ENCODE measurements at regions not wholly inside any gene's neighbourhood (a gene's known extent, or its start where the extent isn't known, plus 50 kb on each side); places are given as distances from the start of the nearest gene placed in this dataset.

DNA sequence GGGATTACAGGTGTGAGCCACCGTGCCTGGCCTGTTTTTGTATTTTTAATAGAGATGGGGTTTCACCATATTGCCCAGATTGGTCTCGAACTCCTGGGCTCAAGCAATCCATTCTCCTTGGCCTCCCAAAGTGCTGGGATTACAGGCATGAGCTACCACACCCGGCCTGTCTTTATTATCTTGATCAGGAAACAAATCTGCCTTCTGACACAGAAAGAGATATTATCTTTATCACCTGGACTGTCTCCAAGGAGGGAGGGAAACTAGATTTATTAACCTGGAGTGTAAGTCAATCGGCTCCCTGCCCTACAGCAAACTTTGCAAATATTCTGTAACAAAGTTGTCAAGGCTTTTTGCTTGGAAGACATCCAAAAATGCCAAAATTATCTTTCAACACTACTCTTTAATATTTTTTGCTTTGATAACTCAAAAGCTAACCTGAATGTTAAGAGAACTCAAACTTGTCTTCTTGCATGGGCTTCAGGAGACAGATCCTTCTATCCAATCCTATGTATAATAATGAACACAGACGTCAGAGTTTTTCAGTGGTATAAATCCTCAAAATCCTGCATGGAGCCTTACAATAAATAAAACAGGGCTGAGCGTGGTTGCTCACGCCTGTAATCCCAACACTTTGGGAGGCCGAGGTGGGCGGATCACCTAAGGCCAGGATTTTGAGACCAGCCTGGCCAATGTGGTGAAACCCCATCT, 85.0 kb upstream of the LOC128125822 start:
- TF ChIP-seq, protein P1, sequence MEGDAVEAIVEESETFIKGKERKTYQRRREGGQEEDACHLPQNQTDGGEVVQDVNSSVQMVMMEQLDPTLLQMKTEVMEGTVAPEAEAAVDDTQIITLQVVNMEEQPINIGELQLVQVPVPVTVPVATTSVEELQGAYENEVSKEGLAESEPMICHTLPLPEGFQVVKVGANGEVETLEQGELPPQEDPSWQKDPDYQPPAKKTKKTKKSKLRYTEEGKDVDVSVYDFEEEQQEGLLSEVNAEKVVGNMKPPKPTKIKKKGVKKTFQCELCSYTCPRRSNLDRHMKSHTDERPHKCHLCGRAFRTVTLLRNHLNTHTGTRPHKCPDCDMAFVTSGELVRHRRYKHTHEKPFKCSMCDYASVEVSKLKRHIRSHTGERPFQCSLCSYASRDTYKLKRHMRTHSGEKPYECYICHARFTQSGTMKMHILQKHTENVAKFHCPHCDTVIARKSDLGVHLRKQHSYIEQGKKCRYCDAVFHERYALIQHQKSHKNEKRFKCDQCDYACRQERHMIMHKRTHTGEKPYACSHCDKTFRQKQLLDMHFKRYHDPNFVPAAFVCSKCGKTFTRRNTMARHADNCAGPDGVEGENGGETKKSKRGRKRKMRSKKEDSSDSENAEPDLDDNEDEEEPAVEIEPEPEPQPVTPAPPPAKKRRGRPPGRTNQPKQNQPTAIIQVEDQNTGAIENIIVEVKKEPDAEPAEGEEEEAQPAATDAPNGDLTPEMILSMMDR (IDR thresholded peaks at IDR 0.05): no peak
- TF ChIP-seq POLR2A (IDR thresholded peaks at IDR 0.05): no peak
- no peaks in the 10 kb centered on the region for H3K4me1 ChIP-seq
- WGBS, 2 donors: 57 to 75% methylated on average over 8 to 9 of the region's 9 CpGs
- no peak overlapping the region for H3K4me3 ChIP-seq
- H3K36me3 ChIP-seq: no peaks in the 10 kb centered on the region
- intact Hi-C loops (cut with DNase I): no loop called here
- no peak for DNase-seq
- H3K27me3 ChIP-seq: no peaks in the 10 kb centered on the region
- H3K9me3 ChIP-seq: no peaks in the 10 kb centered on the region
- H3K27ac ChIP-seq: no peak overlapping the region

DNA sequence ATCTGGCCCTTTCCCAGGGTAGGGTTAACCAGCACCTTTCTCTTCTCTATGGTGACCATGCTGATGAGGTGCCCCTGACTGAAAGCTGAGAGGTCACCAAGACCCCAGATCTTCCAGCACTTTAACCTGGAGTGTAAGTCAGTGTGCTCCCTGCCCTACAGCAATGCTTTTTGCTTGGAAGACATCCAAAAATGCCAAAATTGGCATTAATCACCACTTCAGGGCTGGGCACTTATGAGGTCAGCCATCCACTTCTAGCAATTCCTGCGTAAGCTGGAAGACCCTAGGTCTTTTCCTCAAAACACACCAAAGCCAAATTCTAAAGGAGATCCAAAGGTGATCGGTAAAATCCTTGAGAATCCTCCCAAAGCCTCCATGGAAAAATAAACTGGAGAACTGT, 81.2 kb upstream of the LOC128125822 start:
- no peak for DNase-seq
- no peaks in the 10 kb centered on the region for H3K27me3 ChIP-seq
- H3K27ac ChIP-seq: no peak overlapping the region
- 73 to 83% methylated on average over 2 of the region's 2 CpGs for WGBS, 2 donors
- no peaks in the 10 kb centered on the region for H3K4me1 ChIP-seq
- H3K9me3 ChIP-seq: no peaks in the 10 kb centered on the region
- H3K4me3 ChIP-seq: no peak overlapping the region
- TF ChIP-seq POLR2A (IDR thresholded peaks at IDR 0.05): no peak
- TF ChIP-seq, protein P1 (IDR thresholded peaks at IDR 0.05): no peak
- H3K36me3 ChIP-seq: no peaks in the 10 kb centered on the region
- intact Hi-C loops (cut with DNase I): no loop called here

DNA sequence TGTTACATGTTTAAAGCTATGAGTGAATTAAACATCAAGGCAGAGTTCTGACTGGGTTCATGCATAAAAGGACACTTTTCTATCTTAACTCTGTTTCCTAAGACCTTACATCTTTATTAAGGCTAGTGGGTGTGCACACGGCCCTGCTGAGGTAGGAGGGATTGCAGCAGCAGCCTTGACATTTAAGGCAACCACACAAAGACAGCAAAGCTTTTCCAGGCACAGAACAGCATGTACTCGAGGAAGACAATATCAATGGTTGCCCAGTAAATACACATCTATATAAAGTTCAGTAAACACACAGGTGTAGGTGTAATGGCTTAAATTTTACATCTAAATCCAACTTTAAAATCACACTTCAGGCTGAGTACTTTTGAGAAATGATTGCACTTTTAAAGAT, 79.8 kb upstream of the LOC128125822 start:
- intact Hi-C loops (cut with DNase I): no loop called here
- TF ChIP-seq, protein P1 (IDR thresholded peaks at IDR 0.05): no peak
- TF ChIP-seq POLR2A (IDR thresholded peaks at IDR 0.05): no peak
- Histone ChIP-seq H3K27me3 (no peaks in the 10 kb centered on the region), H3K9me3 (no peaks in the 10 kb centered on the region), H3K27ac (no peak overlapping the region), H3K4me1 (no peaks in the 10 kb centered on the region), H3K4me3 (no peak overlapping the region), H3K36me3 (no peaks in the 10 kb centered on the region)
- WGBS, 2 donors: 27 to 60% methylated on average over 2 of the region's 2 CpGs
- no peak for DNase-seq

DNA sequence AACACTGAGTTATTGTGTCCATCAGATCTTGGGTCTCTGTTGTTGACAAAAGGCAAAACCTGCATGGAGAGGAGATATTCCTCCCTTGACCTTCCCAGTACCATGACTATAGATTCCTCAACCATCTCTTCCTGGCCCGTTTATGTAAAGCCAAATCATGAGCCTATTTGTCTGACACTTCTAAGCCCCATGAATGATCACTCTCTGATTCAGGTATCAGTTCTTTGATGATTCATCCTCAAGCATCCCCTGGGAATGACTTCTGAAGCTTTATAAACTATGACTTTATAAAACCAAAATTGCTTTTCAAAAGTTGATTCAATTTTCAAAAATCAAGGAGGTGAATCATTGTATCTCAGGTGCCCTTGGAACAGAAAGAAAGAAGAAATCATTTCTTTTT, 78.7 kb upstream of the LOC128125822 start:
- Histone ChIP-seq H3K27ac (no peak overlapping the region), H3K27me3 (no peaks in the 10 kb centered on the region), H3K9me3 (no peaks in the 10 kb centered on the region), H3K36me3 (no peaks in the 10 kb centered on the region), H3K4me3 (no peak overlapping the region), H3K4me1 (peaks cover 0 to 5% (median 0%) of the 10 kb centered on the region in 3 donors)
- TF ChIP-seq, protein P1 (IDR thresholded peaks at IDR 0.05): no peak
- 21 to 44% methylated on average over 1 of the region's 1 CpG for WGBS, 2 donors
- DNase-seq: no peak
- intact Hi-C loops (cut with DNase I): no loop called here

DNA sequence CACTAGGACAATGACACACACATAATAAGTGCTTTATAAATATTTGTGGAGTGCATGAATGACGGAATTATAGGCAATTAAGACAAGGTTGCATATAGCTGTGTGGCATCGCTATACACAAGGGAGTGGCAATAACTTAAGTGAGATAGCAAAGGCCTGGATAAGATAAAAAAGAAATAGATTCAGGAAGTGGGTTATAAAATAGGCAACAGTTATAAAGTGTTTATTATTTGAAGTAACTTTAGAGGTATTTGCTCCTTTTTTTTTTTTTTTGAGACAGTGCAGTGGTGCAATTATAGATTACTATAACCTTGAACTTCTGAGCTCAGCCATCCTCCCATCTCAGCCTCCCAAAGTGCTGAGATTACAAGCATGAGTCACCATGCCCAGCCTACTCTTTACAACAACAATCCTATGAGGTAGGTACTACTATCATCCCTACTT, 75.9 kb upstream of the LOC128125822 start:
- Histone ChIP-seq H3K4me3 (no peak overlapping the region), H3K27me3 (no peaks in the 10 kb centered on the region), H3K4me1 (peaks cover 0 to 5% (median 0%) of the 10 kb centered on the region in 3 donors), H3K9me3 (no peaks in the 10 kb centered on the region), H3K27ac (no peak overlapping the region), H3K36me3 (no peaks in the 10 kb centered on the region)
- intact Hi-C loops (cut with DNase I): no loop called here
- TF ChIP-seq, protein P1 (IDR thresholded peaks at IDR 0.05): no peak
- no peak for TF ChIP-seq POLR2A (IDR thresholded peaks at IDR 0.05)
- 89 to 93% methylated on average over 2 of the region's 2 CpGs for WGBS, 2 donors
- DNase-seq: no peak
